Keratinocyte (primary cell): ENCODE measurements at regions not wholly inside any gene's neighbourhood (a gene's known extent, or its start where the extent isn't known, plus 50 kb on each side); places are given as distances from the start of the nearest gene placed in this dataset.

ENCODE experiments used
- DNase-seq: peaks from one replicate; pipeline ENCODE4 v3.0.0-alpha.2; 2011; ENCODE audit warnings: low read depth, missing footprints, low spot score
- FAIRE-seq: peaks from 2 replicates; lab custom pipeline; 2011; peaks lifted over from hg19 to GRCh38; lab: Jason Lieb, UNC
- H2AFZ ChIP-seq: 2 replicates; pipeline ENCODE4 v1.6.0; 2012; ENCODE audit warnings: low read length, control low read depth, inconsistent platforms; ENCODE audit not compliant: control insufficient read depth
- H3K27ac ChIP-seq: 2 replicates; pipeline ENCODE4 v1.5.1; 2011; ENCODE audit warnings: low read length; ENCODE audit not compliant: control insufficient read depth, insufficient read depth
- H3K27me3 ChIP-seq: 3 replicates; pipeline ENCODE4 v1.6.0; 2011; ENCODE audit warnings: low read length; ENCODE audit not compliant: control insufficient read depth, insufficient read depth; ENCODE audit errors: extremely low read depth
- H3K36me3 ChIP-seq, 2 experiments: 2 replicates in 1 of 2; 3 replicates in 1 of 2; pipeline ENCODE4 v1.5.1; 2011; ENCODE audit warnings: low read length in 2 of 2, mild to moderate bottlenecking in 1 of 2; ENCODE audit not compliant: control insufficient read depth in 2 of 2, insufficient read depth in 2 of 2; ENCODE audit errors: extremely low read depth in 1 of 2
- H3K4me1 ChIP-seq: 3 replicates; pipeline ENCODE4 v1.5.1; 2011; ENCODE audit warnings: low read length; ENCODE audit not compliant: control insufficient read depth, insufficient read depth; ENCODE audit errors: extremely low read depth
- H3K4me2 ChIP-seq: 3 replicates; pipeline ENCODE4 v1.6.0; 2011; ENCODE audit warnings: low read depth, low read length; ENCODE audit not compliant: control insufficient read depth, insufficient read depth; ENCODE audit errors: extremely low read depth
- H3K4me3 ChIP-seq, 3 experiments: fragments of 200-600 bp in 1 of 3; sonication (generic) in 1 of 3; 2 replicates in 2 of 3; 3 replicates in 1 of 3; pipeline ENCODE4 v1.5.1; 2011 to 2016; ENCODE audit warnings: low read length in 3 of 3, mild to moderate bottlenecking in 3 of 3, control low read depth in 2 of 3, inconsistent platforms in 1 of 3, low read depth in 1 of 3, mixed read lengths in 1 of 3, mixed run types in 1 of 3, moderate library complexity in 1 of 3; ENCODE audit not compliant: control insufficient read depth in 2 of 3, insufficient read depth in 2 of 3; ENCODE audit errors: extremely low read depth in 1 of 3
- H3K79me2 ChIP-seq: 2 replicates; pipeline ENCODE4 v1.6.0; 2012; ENCODE audit warnings: low read length; ENCODE audit not compliant: control insufficient read depth, insufficient read depth
- H3K9ac ChIP-seq: 3 replicates; pipeline ENCODE4 v1.6.0; 2011; ENCODE audit warnings: low read length; ENCODE audit not compliant: control insufficient read depth, insufficient read depth; ENCODE audit errors: extremely low read depth
- H3K9me1 ChIP-seq: 3 replicates; pipeline ENCODE4 v1.6.0; 2011; ENCODE audit warnings: low read length; ENCODE audit not compliant: control insufficient read depth, insufficient read depth; ENCODE audit errors: extremely low read depth
- H3K9me3 ChIP-seq: 2 replicates; pipeline ENCODE4 v1.5.1; 2012; ENCODE audit warnings: low read depth, low read length; ENCODE audit not compliant: control insufficient read depth
- H4K20me1 ChIP-seq: 3 replicates; pipeline ENCODE4 v1.6.0; 2011; ENCODE audit warnings: low read length; ENCODE audit not compliant: control insufficient read depth, insufficient read depth; ENCODE audit errors: extremely low read depth
- EZH2 ChIP-seq: IDR thresholded peaks from one replicate; pipeline ENCODE4 v1.6.1; 2012; ENCODE audit warnings: inconsistent platforms, mild to moderate bottlenecking, low read length, moderate library complexity
- dilution Hi-C: fragments of 300-500 bp; cut with MboI; formaldehyde crosslinking; loops from one replicate; pipeline ENCODE4 v1.7.0; 2020; ENCODE audit warnings: low sequenced_read_pairs; ENCODE audit not compliant: extremely low pct_ligation_motif_present
- TF ChIP-seq, protein P1 (sequence below), 3 experiments: IDR thresholded peaks in 1 of 3; conservative IDR thresholded peaks in 1 of 3; optimal IDR thresholded peaks in 1 of 3; 2 replicates in 2 of 3; 3 replicates in 1 of 3; pipeline versions ENCODE3 to v1.5.1; 2011; ENCODE audit warnings: low read length in 3 of 3, mild to moderate bottlenecking in 3 of 3, moderate library complexity in 2 of 3, control low read depth in 1 of 3, inconsistent platforms in 1 of 3; ENCODE audit not compliant: insufficient read depth in 2 of 3; ENCODE audit errors: extremely low read depth in 1 of 3

DNA sequence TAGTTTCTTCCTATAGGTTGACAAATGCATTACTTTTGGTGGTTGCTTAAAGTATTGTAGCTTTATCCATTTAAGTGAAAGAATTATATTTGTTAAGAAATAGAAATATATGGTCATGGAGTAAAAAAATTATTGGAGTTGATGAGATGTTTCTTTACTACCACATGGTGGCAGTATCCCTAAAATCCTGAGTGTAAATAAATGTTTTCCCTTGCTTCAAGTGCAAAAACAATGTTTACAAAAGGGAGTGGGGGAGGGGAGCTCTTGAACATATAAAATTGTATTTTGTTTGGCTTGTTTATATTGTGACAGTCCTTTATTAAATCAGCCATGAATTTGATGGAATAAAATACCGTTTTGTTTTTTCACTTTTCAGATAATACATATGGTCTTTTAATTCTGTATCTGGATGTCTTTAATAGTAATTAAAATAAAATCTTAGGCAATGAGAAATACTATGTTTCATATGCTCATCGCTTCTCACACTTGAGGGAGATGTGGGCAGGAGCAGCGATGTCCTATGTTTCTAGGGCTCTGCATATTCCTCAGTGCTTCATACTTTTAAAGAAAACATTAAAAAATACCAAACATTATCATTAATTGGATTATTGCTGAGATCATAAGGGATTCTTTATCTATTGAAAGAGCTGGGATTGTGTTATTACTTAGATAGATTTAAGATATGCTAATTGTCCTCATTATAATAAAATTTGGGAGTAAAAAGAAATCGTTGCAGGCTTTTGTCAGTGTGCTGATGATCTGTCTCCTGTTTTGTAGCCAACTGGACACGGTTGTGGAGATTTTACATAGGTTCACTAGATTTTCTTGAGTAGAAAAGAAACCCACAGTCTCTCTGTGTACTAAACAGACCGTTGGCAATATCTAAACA lies 349.7 kb downstream of the TUSC7 start:
- DNase-seq (no peak), FAIRE-seq (no peak)
- Histone ChIP-seq H3K36me3 (no peaks in the 10 kb centered on the region), H3K9me3 (no peaks in the 10 kb centered on the region), H3K4me1 (no peaks in the 10 kb centered on the region), H3K79me2 (no peaks in the 10 kb centered on the region), H4K20me1 (no peaks in the 10 kb centered on the region), H3K27me3 (no peaks in the 10 kb centered on the region), H2AFZ (no peak overlapping the region), H3K27ac (no peak overlapping the region), H3K9me1 (no peaks in the 10 kb centered on the region), H3K4me3 (no peak overlapping the region), H3K9ac (no peak overlapping the region), H3K4me2 (no peak overlapping the region)
- dilution Hi-C loops = no loop called here
- TF ChIP-seq EZH2 = no peak
- TF ChIP-seq, protein P1, sequence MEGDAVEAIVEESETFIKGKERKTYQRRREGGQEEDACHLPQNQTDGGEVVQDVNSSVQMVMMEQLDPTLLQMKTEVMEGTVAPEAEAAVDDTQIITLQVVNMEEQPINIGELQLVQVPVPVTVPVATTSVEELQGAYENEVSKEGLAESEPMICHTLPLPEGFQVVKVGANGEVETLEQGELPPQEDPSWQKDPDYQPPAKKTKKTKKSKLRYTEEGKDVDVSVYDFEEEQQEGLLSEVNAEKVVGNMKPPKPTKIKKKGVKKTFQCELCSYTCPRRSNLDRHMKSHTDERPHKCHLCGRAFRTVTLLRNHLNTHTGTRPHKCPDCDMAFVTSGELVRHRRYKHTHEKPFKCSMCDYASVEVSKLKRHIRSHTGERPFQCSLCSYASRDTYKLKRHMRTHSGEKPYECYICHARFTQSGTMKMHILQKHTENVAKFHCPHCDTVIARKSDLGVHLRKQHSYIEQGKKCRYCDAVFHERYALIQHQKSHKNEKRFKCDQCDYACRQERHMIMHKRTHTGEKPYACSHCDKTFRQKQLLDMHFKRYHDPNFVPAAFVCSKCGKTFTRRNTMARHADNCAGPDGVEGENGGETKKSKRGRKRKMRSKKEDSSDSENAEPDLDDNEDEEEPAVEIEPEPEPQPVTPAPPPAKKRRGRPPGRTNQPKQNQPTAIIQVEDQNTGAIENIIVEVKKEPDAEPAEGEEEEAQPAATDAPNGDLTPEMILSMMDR (optimal IDR thresholded peaks at IDR 0.05 in 1 of 3, IDR thresholded peaks at IDR 0.05 in 1 of 3, conservative IDR thresholded peaks at IDR 0.05 in 1 of 3; ENCODE audit: extremely low read depth in 1 of 3, insufficient read depth in 2 of 3, low read length in 3 of 3) = no peak

DNA sequence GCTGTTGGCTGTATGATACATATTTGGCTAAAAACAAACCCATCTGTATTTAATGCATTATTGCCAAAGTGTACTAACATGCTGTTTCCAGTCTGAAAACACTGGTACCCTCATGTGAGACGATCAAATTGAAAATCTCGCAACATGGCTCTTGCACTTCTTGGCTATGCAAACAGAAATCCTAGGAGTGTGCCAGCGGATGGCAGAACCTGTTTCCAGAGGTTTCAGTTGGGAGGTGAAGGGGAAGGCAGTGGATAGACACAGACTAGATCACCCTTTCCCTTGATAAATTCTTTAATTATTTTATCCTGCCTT lies 350.3 kb downstream of the TUSC7 start:
- Histone ChIP-seq H3K27ac (no peak overlapping the region), H4K20me1 (no peaks in the 10 kb centered on the region), H3K4me2 (no peak overlapping the region), H3K9ac (no peak overlapping the region), H3K36me3 (no peaks in the 10 kb centered on the region), H2AFZ (no peak overlapping the region), H3K9me3 (no peaks in the 10 kb centered on the region), H3K27me3 (no peaks in the 10 kb centered on the region), H3K4me1 (no peaks in the 10 kb centered on the region), H3K4me3 (no peak overlapping the region), H3K79me2 (no peaks in the 10 kb centered on the region), H3K9me1 (no peaks in the 10 kb centered on the region)
- dilution Hi-C loops = no loop called here
- FAIRE-seq = no peak
- no peak for DNase-seq
- TF ChIP-seq, protein P1 (optimal IDR thresholded peaks at IDR 0.05 in 1 of 3, IDR thresholded peaks at IDR 0.05 in 1 of 3, conservative IDR thresholded peaks at IDR 0.05 in 1 of 3; ENCODE audit: extremely low read depth in 1 of 3, insufficient read depth in 2 of 3, low read length in 3 of 3) = no peak
- TF ChIP-seq EZH2 = no peak
